ENCODE measurements at regions not wholly inside any gene's neighbourhood (a gene's known extent, or its start where the extent isn't known, plus 50 kb on each side); places are given as distances from the start of the nearest gene placed in this dataset.

- Histone ChIP-seq H3K9me2 (ENCODE audit: insufficient read depth) (no peaks in the 10 kb centered on the region), H3K4me2 (ENCODE audit: low read length) (no peak overlapping the region), H4K20me1 (ENCODE audit: insufficient read depth) (no peaks in the 10 kb centered on the region), H3K4me3 (replicated peaks in 1 of 2; ENCODE audit: low read depth in 1 of 2, low read length in 2 of 2) (no peak overlapping the region), H3K27ac (ENCODE audit: low read depth, low read length) (no peak overlapping the region), H2AFZ (ENCODE audit: low read depth, low read length, poor library complexity, severe bottlenecking) (no peak overlapping the region), H3K9me3 (ENCODE audit: control insufficient read depth in 1 of 2, insufficient read depth in 1 of 2, low read depth in 1 of 2, low read length in 2 of 2) (peaks cover 0 to 3% of the 10 kb centered on the region in 2 experiments; a peak in 1 of 4 replicates), H3K9ac (ENCODE audit: low read length) (no peak overlapping the region), H3K79me2 (ENCODE audit: insufficient read depth, low read length) (no peaks in the 10 kb centered on the region), H3K27me3 (ENCODE audit: insufficient read depth, low read length) (no peaks in the 10 kb centered on the region), H3K4me1 (ENCODE audit: control insufficient read depth in 1 of 2, insufficient read depth in 2 of 2, low read length in 2 of 2) (no peaks in the 10 kb centered on the region), H3K36me3 (ENCODE audit: control insufficient read depth in 1 of 2, insufficient read depth in 2 of 2, low read length in 2 of 2) (no peaks in the 10 kb centered on the region)
- RAD21 ChIA-PET (ENCODE audit: low non-redundant PET in 1 of 2, low total read pairs in 2 of 2, uncharacterized antibody in 2 of 2, unreplicated experiment in 2 of 2) = no interaction called here
- DNase-seq (ENCODE audit: low read depth, low spot score) = no peak
- CTCF ChIA-PET = no interaction called here
- POLR2A ChIA-PET = no interaction called here
- no peak for ATAC-seq
- TF ChIP-seq SP1 (IDR thresholded peaks at IDR 0.05; ENCODE audit: low read depth) (no peak), EZH2phosphoT487 (IDR thresholded peaks at IDR 0.05; ENCODE audit: borderline replicate concordance) (no peak)
- BruUV-seq (replicated peaks) = no TSS peak
- intact Hi-C loops (cut with micrococcal nuclease) = no loop called here
Observed at GRCh38 chr18:73966954-73967353, 180.7 kb downstream of the FBXO15 start.

DNA sequence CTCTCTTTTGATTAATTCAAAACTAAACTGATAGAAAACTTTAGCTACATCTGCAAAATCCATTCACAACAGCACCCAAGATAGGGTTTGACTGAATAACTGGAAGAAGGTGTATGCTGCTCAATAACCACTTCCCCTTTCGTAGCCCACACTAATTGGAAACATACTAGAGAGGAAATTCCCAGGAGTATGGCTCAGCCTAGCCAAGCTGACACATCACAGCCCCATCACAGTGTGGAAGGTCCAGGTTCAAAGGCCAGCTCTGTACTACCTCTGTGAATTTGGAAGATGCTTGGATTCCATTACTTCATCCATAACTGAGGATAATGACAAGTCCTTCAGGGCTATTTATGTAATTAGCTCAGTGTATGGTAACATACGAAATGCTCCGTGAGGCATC lies 185.4 kb downstream of the FBXO15 start:
- Histone ChIP-seq H3K4me1 (ENCODE audit: control insufficient read depth in 1 of 2, insufficient read depth in 2 of 2, low read length in 2 of 2) (no peaks in the 10 kb centered on the region), H2AFZ (ENCODE audit: low read depth, low read length, poor library complexity, severe bottlenecking) (no peak overlapping the region), H4K20me1 (ENCODE audit: insufficient read depth) (no peaks in the 10 kb centered on the region), H3K9ac (ENCODE audit: low read length) (no peak overlapping the region), H3K4me2 (ENCODE audit: low read length) (no peak overlapping the region), H3K36me3 (ENCODE audit: control insufficient read depth in 1 of 2, insufficient read depth in 2 of 2, low read length in 2 of 2) (no peaks in the 10 kb centered on the region), H3K79me2 (ENCODE audit: insufficient read depth, low read length) (no peaks in the 10 kb centered on the region), H3K27ac (ENCODE audit: low read depth, low read length) (no peak overlapping the region), H3K27me3 (ENCODE audit: insufficient read depth, low read length) (no peaks in the 10 kb centered on the region), H3K4me3 (replicated peaks in 1 of 2; ENCODE audit: low read depth in 1 of 2, low read length in 2 of 2) (no peak overlapping the region), H3K9me2 (ENCODE audit: insufficient read depth) (no peaks in the 10 kb centered on the region), H3K9me3 (ENCODE audit: control insufficient read depth in 1 of 2, insufficient read depth in 1 of 2, low read depth in 1 of 2, low read length in 2 of 2) (peaks cover 0 to 3% of the 10 kb centered on the region in 2 experiments; a peak in 1 of 4 replicates)
- intact Hi-C loops (cut with micrococcal nuclease) = no loop called here
- DNase-seq (ENCODE audit: low read depth, low spot score) (no peak), ATAC-seq (no peak)
- TF ChIP-seq ELF1 (IDR thresholded peaks at IDR 0.05; ENCODE audit: borderline replicate concordance, low read depth) = no peak
- TF ChIP-seq ZNF274 (IDR thresholded peaks at IDR 0.05; ENCODE audit: low read depth, low read length) = no peak
- no peak for TF ChIP-seq FOSL1 (IDR thresholded peaks at IDR 0.05; ENCODE audit: low read depth)
- TF ChIP-seq, protein P1, sequence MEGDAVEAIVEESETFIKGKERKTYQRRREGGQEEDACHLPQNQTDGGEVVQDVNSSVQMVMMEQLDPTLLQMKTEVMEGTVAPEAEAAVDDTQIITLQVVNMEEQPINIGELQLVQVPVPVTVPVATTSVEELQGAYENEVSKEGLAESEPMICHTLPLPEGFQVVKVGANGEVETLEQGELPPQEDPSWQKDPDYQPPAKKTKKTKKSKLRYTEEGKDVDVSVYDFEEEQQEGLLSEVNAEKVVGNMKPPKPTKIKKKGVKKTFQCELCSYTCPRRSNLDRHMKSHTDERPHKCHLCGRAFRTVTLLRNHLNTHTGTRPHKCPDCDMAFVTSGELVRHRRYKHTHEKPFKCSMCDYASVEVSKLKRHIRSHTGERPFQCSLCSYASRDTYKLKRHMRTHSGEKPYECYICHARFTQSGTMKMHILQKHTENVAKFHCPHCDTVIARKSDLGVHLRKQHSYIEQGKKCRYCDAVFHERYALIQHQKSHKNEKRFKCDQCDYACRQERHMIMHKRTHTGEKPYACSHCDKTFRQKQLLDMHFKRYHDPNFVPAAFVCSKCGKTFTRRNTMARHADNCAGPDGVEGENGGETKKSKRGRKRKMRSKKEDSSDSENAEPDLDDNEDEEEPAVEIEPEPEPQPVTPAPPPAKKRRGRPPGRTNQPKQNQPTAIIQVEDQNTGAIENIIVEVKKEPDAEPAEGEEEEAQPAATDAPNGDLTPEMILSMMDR (IDR thresholded peaks at IDR 0.05 in 2 of 3, conservative IDR thresholded peaks at IDR 0.05 in 1 of 3; ENCODE audit: borderline replicate concordance in 1 of 3, insufficient read depth in 1 of 3, low read depth in 2 of 3, low read length in 2 of 3) = no peak
- TF ChIP-seq EZH2phosphoT487 (IDR thresholded peaks at IDR 0.05; ENCODE audit: borderline replicate concordance) = no peak
- TF ChIP-seq POLR2A (IDR thresholded peaks at IDR 0.05; ENCODE audit: borderline replicate concordance, extremely low read depth, insufficient read depth, insufficient read length) = no peak
- POLR2A ChIA-PET = no interaction called here
- CTCF ChIA-PET = no interaction called here
- no TSS peak for BruUV-seq (replicated peaks)
- RAD21 ChIA-PET (ENCODE audit: low non-redundant PET in 1 of 2, low total read pairs in 2 of 2, uncharacterized antibody in 2 of 2, unreplicated experiment in 2 of 2) = no interaction called here
